GM12892 (cell line): ENCODE measurements at regions not wholly inside any gene's neighbourhood (a gene's known extent, or its start where the extent isn't known, plus 50 kb on each side); places are given as distances from the start of the nearest gene placed in this dataset.
"Not testable (repeated sequence)": the region's sequence is repeated elsewhere in the genome, so short reads cannot be mapped to it uniquely, and the experiment has no call there.

Source experiments
- DNase-seq: peaks from one replicate; pipeline ENCODE4 v3.0.0; 2011; ENCODE audit not compliant: insufficient read length
- FAIRE-seq: peaks from 2 replicates; lab custom pipeline; 2011; peaks lifted over from hg19 to GRCh38; lab: Jason Lieb, UNC
- POLR2A ChIP-seq: IDR thresholded peaks from 2 replicates; pipeline ENCODE4 v1.6.1; 2011; ENCODE audit warnings: low read depth, low read length, control low read depth
- POLR2AphosphoS5 ChIP-seq: IDR thresholded peaks from 2 replicates; pipeline ENCODE4 v1.6.1; 2011; ENCODE audit warnings: low read depth, low read length, control low read depth
- TAF1 ChIP-seq: IDR thresholded peaks from 2 replicates; pipeline ENCODE4 v1.6.1; 2011; ENCODE audit warnings: low read depth, mild to moderate bottlenecking, control low read depth, low read length, borderline replicate concordance

DNA sequence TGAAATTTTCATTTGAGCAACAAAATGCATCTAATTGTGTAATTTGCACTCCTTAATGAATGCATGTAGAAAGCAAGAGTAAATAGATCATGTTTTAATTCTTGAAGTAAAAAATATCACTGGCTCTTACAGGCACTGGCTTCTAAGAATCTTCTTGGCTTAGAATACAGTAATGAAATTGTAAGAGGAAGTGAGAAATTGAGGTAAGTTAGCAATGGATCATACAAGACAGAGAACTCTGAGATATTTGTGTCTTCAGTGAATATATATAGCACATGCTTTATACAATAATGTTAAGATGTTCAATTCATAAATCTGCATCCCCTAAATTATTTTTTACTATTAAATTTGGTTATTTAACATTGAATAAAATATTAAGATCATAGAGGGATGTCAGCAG is 465.0 kb downstream of the CNTN3 start:
- FAIRE-seq (no peak), DNase-seq (no peak)
- TF ChIP-seq POLR2AphosphoS5 (no peak), POLR2A (no peak), TAF1 (no peak)

DNA sequence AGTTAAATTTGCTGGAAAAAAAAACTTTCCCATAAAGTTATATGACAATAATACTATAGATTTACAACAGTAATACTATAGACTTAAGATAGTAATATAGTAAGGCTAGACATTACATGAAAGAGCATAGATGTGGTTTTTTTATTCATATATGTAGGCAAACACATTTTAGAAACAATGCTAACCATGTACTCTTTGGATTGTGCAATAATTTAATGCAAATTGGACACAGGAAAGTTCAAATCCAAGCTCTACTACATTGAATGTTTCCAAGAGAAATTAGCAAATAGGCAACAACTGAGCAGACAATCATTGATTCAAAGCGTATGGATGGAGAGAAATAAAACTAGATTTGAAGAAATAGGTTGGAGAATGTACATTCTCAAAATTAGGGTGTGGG is 469.2 kb downstream of the CNTN3 start:
- FAIRE-seq (no peak), DNase-seq (no peak)
- no peak for TF ChIP-seq TAF1
- no peak for TF ChIP-seq POLR2AphosphoS5
- TF ChIP-seq POLR2A = no peak

DNA sequence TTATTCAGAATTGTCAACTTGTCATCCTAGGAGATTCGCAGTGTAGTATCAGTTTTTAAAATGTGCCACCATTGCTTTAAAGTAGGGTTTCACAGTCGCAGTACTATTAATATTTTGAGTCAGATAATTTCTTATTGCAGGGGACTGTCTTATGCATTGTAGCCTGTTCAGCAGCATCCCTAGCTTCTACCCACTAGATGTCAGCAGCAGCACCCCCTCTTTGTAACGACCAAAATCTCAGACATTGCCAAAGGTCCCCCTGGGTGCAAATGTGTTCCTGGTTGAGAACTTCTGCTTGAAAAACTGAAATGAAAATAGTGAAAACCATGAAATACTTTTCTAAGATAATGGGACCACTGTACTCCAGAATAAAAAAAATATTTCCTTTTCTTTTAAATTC is 474.8 kb downstream of the CNTN3 start:
- DNase-seq (no peak), FAIRE-seq (no peak)
- TF ChIP-seq TAF1 = no peak
- TF ChIP-seq POLR2AphosphoS5 = no peak
- TF ChIP-seq POLR2A = no peak

DNA sequence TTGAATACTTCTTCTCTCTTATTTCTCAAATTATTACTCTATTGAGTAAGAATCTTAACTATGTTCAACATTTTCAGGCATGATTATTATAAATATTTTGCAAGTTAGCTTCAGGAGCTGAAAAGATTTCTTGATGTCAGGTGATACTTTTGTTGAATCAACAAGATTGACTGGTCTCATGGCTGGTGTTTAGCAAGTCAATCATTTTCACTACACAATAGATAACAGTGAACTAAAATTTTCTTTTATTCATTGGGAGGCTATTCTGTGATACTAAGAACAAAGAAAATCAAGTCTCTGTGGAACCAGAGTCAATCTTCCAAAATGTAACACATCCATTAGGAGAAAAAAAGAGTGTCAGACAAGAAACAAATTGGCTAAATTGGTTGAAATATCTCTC is 476.7 kb downstream of the CNTN3 start:
- no peak for DNase-seq
- TF ChIP-seq POLR2A (no peak), POLR2AphosphoS5 (no peak)
- FAIRE-seq = no peak

DNA sequence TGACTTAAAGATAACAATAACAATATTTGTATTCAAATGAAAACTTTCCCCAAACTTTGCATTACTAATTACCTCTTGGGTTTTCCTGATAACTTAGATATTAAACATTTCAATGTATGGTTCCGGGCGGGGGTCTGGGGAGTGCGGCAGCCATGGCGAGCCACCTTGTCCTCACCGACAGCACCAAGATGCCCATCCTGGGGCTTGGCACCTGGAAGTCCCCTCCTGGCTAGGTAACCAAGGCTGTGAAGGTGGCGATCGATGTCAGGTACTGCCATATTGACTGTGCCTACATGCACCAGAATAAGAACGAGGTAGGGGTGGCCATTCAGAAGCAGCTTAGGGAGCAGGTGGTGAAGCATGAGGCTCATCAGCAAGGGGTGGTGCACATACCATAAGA is 478.7 kb downstream of the CNTN3 start:
- FAIRE-seq (no peak), DNase-seq (no peak)
- no peak for TF ChIP-seq POLR2AphosphoS5
- TF ChIP-seq TAF1 = no peak
- TF ChIP-seq POLR2A = no peak

DNA sequence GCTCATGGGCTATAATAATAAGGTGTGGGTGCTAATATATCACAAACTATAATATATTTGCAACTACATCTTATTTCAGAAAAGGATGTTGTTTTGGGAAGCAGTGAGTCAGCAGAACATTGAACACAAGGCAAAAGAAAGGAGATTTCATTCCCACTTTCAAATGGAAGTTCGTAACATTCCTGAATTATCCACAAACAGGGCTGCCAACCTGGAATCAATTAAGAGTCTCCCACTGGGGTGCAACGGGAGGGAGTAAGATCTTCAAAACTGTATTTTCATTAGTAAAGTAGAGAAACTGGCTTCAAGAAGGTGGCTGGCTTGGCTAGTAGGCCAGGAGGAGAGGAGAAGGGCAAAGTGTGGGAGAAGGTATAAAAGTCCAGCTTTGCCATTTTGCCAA is 479.6 kb downstream of the CNTN3 start:
- no peak for TF ChIP-seq POLR2A
- no peak for TF ChIP-seq POLR2AphosphoS5
- TF ChIP-seq TAF1 = no peak
- DNase-seq (no peak), FAIRE-seq (no peak)

DNA sequence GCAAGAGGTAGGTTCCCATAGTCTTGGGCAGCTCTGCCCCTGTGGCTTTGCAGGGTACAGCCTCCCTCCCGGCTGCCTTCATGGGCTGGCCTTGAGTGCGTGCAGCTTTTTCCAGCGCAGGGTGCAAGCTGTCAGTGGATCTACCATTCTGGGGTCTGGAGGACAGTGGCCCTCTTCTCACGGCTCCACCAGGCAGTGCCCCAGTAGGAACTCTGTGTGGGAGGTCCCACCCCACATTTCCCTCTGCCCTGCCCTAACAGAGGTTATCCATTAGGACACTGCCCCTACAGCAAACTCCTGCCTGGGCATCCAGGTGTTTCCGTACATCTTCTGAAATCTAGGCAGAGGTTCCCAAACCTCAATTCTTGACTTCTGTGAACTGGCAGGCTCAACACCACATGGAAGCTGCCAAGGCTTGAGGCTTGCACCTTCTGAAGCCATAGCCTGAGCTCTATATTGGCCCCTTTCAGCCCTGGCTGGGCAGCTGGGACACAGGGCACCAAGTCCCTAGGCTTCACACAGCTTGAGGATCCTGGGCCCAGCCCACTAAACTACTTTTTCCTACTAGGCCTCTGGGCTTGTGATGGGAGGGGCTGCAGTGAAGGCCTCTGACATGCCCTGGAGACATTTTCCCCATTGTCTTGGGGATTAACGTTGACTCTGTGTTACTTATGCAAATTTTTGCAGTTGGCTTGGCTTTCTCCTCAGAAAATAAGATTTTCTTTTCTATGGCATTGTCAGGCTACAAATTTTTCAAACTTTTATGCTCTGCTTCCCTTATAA is 482.7 kb downstream of the CNTN3 start:
- not testable (repeated sequence) for FAIRE-seq, DNase-seq

DNA sequence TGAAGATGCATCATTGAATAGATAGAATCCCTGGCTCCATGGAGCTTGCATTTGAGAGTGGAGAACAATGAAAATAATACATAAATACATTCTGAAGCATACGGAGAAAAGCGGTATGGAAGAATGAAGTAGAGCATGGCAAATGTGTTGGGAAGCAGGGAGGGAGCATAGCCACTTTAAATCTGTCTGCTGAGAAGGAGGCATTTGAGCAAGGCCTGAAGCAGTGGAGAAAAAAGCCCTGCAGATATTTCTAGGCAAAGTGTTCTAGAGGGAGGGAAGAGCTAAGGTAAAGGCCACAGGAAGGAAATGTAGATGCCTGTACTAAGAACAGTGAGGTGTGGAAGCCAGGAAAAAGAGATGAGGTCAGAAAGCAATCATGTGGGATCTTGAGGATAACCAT is 484.8 kb downstream of the CNTN3 start:
- no peak for TF ChIP-seq POLR2A
- TF ChIP-seq POLR2AphosphoS5 = no peak
- TF ChIP-seq TAF1 = no peak
- no peak for FAIRE-seq
- no peak for DNase-seq

DNA sequence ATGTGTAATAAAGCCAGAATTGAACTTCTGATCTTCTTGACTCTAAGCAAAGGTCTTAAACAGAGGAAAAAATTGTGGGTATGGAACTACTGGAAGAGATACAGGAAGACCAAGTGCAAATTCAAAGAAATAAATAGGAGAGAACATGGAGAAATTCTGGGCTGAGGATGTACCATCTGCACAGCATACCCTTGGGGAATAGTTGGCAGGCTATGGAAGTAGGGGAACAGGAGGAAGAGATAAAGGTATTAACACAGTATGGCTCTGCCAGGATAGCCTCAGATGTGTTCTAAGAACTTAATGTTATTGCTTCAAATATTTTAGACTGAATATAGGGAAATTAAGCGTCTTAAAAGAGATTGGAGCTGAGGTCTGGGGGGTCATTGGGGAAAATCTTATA is 485.4 kb downstream of the CNTN3 start:
- FAIRE-seq = no peak
- TF ChIP-seq POLR2AphosphoS5 = no peak
- no peak for TF ChIP-seq TAF1
- no peak for TF ChIP-seq POLR2A

DNA sequence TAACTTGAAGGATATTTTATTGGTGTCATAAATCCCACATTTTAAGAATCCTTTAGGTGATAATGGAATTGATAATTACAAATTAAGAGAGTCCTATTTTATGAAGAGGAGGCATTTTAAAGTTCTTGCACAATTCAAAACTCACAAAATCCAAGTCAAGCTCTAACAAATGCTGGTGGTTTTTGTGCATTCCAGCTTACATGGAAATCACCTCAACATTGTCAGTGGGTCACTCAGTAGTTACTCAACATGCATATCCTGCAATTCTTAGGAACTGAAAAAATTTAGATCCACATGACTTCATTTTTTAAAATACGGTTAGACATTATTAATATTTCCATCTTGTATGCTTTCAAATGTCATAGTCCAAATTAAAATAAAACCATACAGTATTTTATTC is 487.2 kb downstream of the CNTN3 start:
- FAIRE-seq (no peak), DNase-seq (no peak)
- TF ChIP-seq POLR2A (no peak), TAF1 (no peak), POLR2AphosphoS5 (no peak)

More for the DNA sequence above, 485.4 kb downstream of the CNTN3 start:
- no peak for DNase-seq

DNA sequence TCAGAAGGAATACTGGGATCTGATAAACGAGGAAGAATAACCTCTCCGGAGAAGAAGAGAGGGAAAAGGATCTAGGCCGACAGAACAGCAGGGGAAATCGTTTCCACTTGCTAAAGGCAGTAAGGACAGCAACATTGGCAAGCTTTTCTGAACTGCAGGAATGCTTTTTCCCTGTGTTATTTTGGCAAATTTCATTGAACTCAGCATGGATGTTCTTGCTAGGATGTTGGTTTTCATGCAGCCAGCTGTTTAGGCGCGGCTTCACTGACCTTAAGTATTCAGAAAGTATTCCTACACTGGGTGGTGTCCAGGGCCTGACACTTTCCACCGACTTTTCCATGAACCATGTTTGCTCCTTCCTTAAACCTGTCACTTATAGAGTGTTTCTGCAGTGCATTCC is 489.7 kb downstream of the CNTN3 start:
- no peak for FAIRE-seq
- TF ChIP-seq POLR2AphosphoS5 (no peak), POLR2A (no peak), TAF1 (no peak)

DNA sequence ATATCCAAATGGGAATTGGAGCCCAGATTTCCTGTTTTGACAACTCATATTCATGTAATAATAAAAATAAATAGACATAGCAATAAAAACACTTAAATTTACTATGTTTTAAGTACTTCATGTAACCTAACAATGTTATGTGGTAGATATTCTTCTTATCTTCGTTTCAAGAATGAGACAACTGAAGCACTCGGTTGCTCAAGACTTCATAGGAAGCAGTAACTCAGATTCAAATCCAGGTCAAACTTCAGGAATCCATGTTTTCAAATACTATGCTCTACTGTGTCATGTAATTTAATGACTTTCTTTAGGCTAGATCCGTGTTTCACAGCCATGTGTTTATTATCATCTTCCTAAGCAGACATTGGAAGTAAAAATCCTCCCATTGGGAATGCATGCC is 492.2 kb downstream of the CNTN3 start:
- no peak for FAIRE-seq
- TF ChIP-seq POLR2AphosphoS5 = no peak
- DNase-seq = no peak

More for the DNA sequence above, 489.7 kb downstream of the CNTN3 start:
- DNase-seq = no peak
